ENCODE measurements at regions not wholly inside any gene's neighbourhood (a gene's known extent, or its start where the extent isn't known, plus 50 kb on each side); places are given as distances from the start of the nearest gene placed in this dataset.

GRCh38 chrX:129144172-129145038 is 378.9 kb downstream of the SMARCA1 start:
- no peak overlapping the region for H3K4me3 Mint-ChIP-seq
- H3K9me3 Mint-ChIP-seq, result no peaks in the 10 kb centered on the region
- no peaks in the 10 kb centered on the region for H3K4me1 Mint-ChIP-seq
- H3K27me3 Mint-ChIP-seq (ENCODE audit: low read depth in 3 of 3), result peaks cover 0 to 5% (median 0%) of the 10 kb centered on the region in 3 donors
- DNase-seq, result no peak
- H3K36me3 Mint-ChIP-seq, result no peaks in the 10 kb centered on the region
- no peak overlapping the region for H3K27ac Mint-ChIP-seq

GRCh38 chrX:129139837-129140598 is 383.3 kb downstream of the SMARCA1 start:
- no peak overlapping the region for H3K4me3 Mint-ChIP-seq
- no peaks in the 10 kb centered on the region for H3K36me3 Mint-ChIP-seq
- H3K9me3 Mint-ChIP-seq, result no peaks in the 10 kb centered on the region
- DNase-seq, result no peak
- H3K27ac Mint-ChIP-seq, result no peak overlapping the region
- H3K4me1 Mint-ChIP-seq, result no peaks in the 10 kb centered on the region
- no peaks in the 10 kb centered on the region for H3K27me3 Mint-ChIP-seq (ENCODE audit: low read depth in 3 of 3)

- Mint-ChIP-seq H3K9me3 (no peaks in the 10 kb centered on the region), H3K27me3 (ENCODE audit: low read depth in 3 of 3) (peaks cover 1 to 2% (median 1%) of the 10 kb centered on the region in 3 donors), H3K4me1 (no peaks in the 10 kb centered on the region), H3K4me3 (no peak overlapping the region), H3K27ac (no peak overlapping the region), H3K36me3 (no peaks in the 10 kb centered on the region)
- DNase-seq, result no peak
Observed at GRCh38 chrX:129125122-129125914, 398.0 kb downstream of the SMARCA1 start.

- no peaks in the 10 kb centered on the region for H3K4me1 Mint-ChIP-seq
- no peaks in the 10 kb centered on the region for H3K9me3 Mint-ChIP-seq
- H3K27me3 Mint-ChIP-seq (ENCODE audit: low read depth in 3 of 3), result peaks cover 0 to 2% (median 0%) of the 10 kb centered on the region in 3 donors
- DNase-seq, result no peak
- no peak overlapping the region for H3K4me3 Mint-ChIP-seq
- no peak overlapping the region for H3K27ac Mint-ChIP-seq
- H3K36me3 Mint-ChIP-seq, result no peaks in the 10 kb centered on the region
Observed at GRCh38 chrX:129123795-129124194, 399.5 kb downstream of the SMARCA1 start.

- Mint-ChIP-seq H3K27me3 (ENCODE audit: low read depth in 3 of 3) (peaks cover 2 to 10% (median 5%) of the 10 kb centered on the region in 3 donors), H3K4me1 (no peaks in the 10 kb centered on the region), H3K27ac (no peak overlapping the region), H3K36me3 (no peaks in the 10 kb centered on the region), H3K4me3 (no peak overlapping the region), H3K9me3 (no peaks in the 10 kb centered on the region)
- no peak for DNase-seq
Observed at GRCh38 chrX:129116676-129117470, 406.4 kb downstream of the SMARCA1 start.

- Mint-ChIP-seq H3K27ac (no peak overlapping the region), H3K4me1 (no peaks in the 10 kb centered on the region), H3K27me3 (ENCODE audit: low read depth in 3 of 3) (peaks cover 2 to 10% (median 5%) of the 10 kb centered on the region in 3 donors), H3K4me3 (no peak overlapping the region), H3K36me3 (no peaks in the 10 kb centered on the region), H3K9me3 (no peaks in the 10 kb centered on the region)
- no peak for DNase-seq
Observed at GRCh38 chrX:129115935-129116334, 407.4 kb downstream of the SMARCA1 start.

GRCh38 chrX:129115104-129115503 is 408.2 kb downstream of the SMARCA1 start:
- Mint-ChIP-seq H3K27me3 (ENCODE audit: low read depth in 3 of 3) (peaks cover 2 to 10% (median 5%) of the 10 kb centered on the region in 3 donors), H3K27ac (no peak overlapping the region), H3K9me3 (no peaks in the 10 kb centered on the region), H3K4me3 (no peak overlapping the region), H3K36me3 (no peaks in the 10 kb centered on the region), H3K4me1 (no peaks in the 10 kb centered on the region)
- DNase-seq, result no peak

- H3K27ac Mint-ChIP-seq, result no peak overlapping the region
- no peak for DNase-seq
- peaks cover 2 to 3% (median 2%) of the 10 kb centered on the region in 3 donors for H3K27me3 Mint-ChIP-seq (ENCODE audit: low read depth in 3 of 3)
- H3K9me3 Mint-ChIP-seq, result no peaks in the 10 kb centered on the region
- H3K36me3 Mint-ChIP-seq, result no peaks in the 10 kb centered on the region
- no peaks in the 10 kb centered on the region for H3K4me1 Mint-ChIP-seq
- no peak overlapping the region for H3K4me3 Mint-ChIP-seq
Observed at GRCh38 chrX:129111081-129111798, 412.1 kb downstream of the SMARCA1 start.

- H3K27ac Mint-ChIP-seq, result peak overlapping the region in 1 of 6 donors; percentile 9
- no peaks in the 10 kb centered on the region for H3K4me1 Mint-ChIP-seq
- no peak for DNase-seq
- peaks cover 0 to 3% (median 2%) of the 10 kb centered on the region in 3 donors for H3K27me3 Mint-ChIP-seq (ENCODE audit: low read depth in 3 of 3)
- no peak overlapping the region for H3K4me3 Mint-ChIP-seq
- no peaks in the 10 kb centered on the region for H3K9me3 Mint-ChIP-seq
- H3K36me3 Mint-ChIP-seq, result no peaks in the 10 kb centered on the region
Observed at GRCh38 chrX:129108936-129109335, 414.4 kb downstream of the SMARCA1 start.

- Mint-ChIP-seq H3K27me3 (ENCODE audit: low read depth in 3 of 3) (peaks cover 0 to 2% (median 0%) of the 10 kb centered on the region in 3 donors), H3K27ac (no peak overlapping the region), H3K9me3 (no peaks in the 10 kb centered on the region), H3K36me3 (no peaks in the 10 kb centered on the region), H3K4me3 (no peak overlapping the region), H3K4me1 (no peaks in the 10 kb centered on the region)
- no peak for DNase-seq
Observed at GRCh38 chrX:129099207-129099606, 424.1 kb downstream of the SMARCA1 start.

GRCh38 chrX:129097668-129098067 is 425.6 kb downstream of the SMARCA1 start:
- Mint-ChIP-seq H3K36me3 (no peaks in the 10 kb centered on the region), H3K4me3 (no peak overlapping the region), H3K9me3 (no peaks in the 10 kb centered on the region), H3K4me1 (no peaks in the 10 kb centered on the region), H3K27ac (no peak overlapping the region), H3K27me3 (ENCODE audit: low read depth in 3 of 3) (peaks cover 0 to 2% (median 1%) of the 10 kb centered on the region in 3 donors)
- DNase-seq, result no peak

GRCh38 chrX:129093706-129094105 is 429.6 kb downstream of the SMARCA1 start:
- H3K9me3 Mint-ChIP-seq, result no peaks in the 10 kb centered on the region
- H3K27ac Mint-ChIP-seq, result no peak overlapping the region
- H3K4me1 Mint-ChIP-seq, result no peaks in the 10 kb centered on the region
- H3K27me3 Mint-ChIP-seq (ENCODE audit: low read depth in 3 of 3), result peaks cover 0 to 2% (median 1%) of the 10 kb centered on the region in 3 donors
- no peak overlapping the region for H3K4me3 Mint-ChIP-seq
- H3K36me3 Mint-ChIP-seq, result no peaks in the 10 kb centered on the region
- no peak for DNase-seq

- Mint-ChIP-seq H3K27me3 (ENCODE audit: low read depth in 3 of 3) (peaks cover 0 to 2% (median 1%) of the 10 kb centered on the region in 3 donors), H3K4me1 (no peaks in the 10 kb centered on the region), H3K9me3 (no peaks in the 10 kb centered on the region), H3K4me3 (no peak overlapping the region), H3K36me3 (no peaks in the 10 kb centered on the region), H3K27ac (no peak overlapping the region)
- DNase-seq, result no peak
Observed at GRCh38 chrX:129092757-129093156, 430.5 kb downstream of the SMARCA1 start.

Measured in immature natural killer cell (primary cell).